ENCODE measurements at regions not wholly inside any gene's neighbourhood (a gene's known extent, or its start where the extent isn't known, plus 50 kb on each side); places are given as distances from the start of the nearest gene placed in this dataset.

DNA sequence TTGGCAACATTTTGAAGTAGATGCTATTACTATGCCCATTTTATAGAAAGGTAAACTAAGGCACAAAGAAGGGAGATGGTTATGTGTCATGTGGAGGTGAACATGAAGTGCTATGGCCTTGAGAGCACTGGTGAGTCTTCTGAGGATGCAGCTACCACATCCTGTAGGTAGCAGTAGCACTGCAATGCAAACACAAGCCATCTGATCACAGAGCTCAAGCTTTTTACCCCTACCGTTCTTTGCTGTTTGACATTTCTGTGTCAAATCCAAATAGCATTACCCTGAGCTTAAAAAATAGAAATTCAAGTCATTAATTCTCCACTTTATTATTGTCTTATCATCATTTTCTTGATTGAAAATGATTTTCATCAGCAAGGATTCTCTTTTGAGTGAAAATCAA is 382.9 kb downstream of the KCTD12 start:
- ChIA-PET CTCF (interaction anchor here (1.2 kb wide), 1 partner anchor 830 kb away, joined by 3 read pairs; no protein-coding TSS in a partner anchor), POLR2A (no interaction called here)
- H3K27ac Mint-ChIP-seq: no peak overlapping the region

DNA sequence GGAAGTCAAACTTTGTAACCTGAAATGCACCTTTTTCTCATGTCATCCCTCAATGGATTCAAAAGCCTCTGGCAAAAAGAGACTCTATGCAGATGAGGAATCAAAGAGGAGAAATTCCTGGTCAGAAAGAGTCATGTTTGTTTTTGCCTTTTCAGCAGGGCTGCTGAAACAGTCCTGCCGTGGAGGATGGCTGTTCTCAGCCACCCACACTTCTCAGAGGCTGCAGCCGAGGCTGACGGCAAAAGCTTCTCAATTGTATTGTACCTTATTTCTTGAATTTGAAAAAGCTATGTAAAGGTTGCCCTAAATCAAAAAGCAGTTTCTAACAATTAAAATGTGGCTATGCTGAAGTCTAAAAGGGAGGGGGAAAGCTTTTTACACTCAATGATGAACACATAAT is 385.3 kb downstream of the KCTD12 start:
- Mint-ChIP-seq H3K27ac (no peak overlapping the region), H3K9me3 (no peaks in the 10 kb centered on the region), H3K4me1 (ENCODE audit: low read depth) (no peaks in the 10 kb centered on the region), H3K27me3 (peaks cover 5% of the 10 kb centered on the region), H3K4me3 (no peak overlapping the region), H3K36me3 (no peaks in the 10 kb centered on the region)
- intact Hi-C loops (cut with micrococcal nuclease): no loop called here
- CTCF ChIA-PET: no interaction called here
- POLR2A ChIA-PET: no interaction called here
- no peak for DNase-seq

More for the DNA sequence above, 382.9 kb downstream of the KCTD12 start:
- intact Hi-C loops (cut with micrococcal nuclease): no loop called here
- no peaks in the 10 kb centered on the region for H3K9me3 Mint-ChIP-seq
- H3K4me1 Mint-ChIP-seq (ENCODE audit: low read depth): no peaks in the 10 kb centered on the region
- H3K36me3 Mint-ChIP-seq: no peaks in the 10 kb centered on the region
- peaks cover 5% of the 10 kb centered on the region for H3K27me3 Mint-ChIP-seq
- DNase-seq: no peak
- no peak overlapping the region for H3K4me3 Mint-ChIP-seq

DNA sequence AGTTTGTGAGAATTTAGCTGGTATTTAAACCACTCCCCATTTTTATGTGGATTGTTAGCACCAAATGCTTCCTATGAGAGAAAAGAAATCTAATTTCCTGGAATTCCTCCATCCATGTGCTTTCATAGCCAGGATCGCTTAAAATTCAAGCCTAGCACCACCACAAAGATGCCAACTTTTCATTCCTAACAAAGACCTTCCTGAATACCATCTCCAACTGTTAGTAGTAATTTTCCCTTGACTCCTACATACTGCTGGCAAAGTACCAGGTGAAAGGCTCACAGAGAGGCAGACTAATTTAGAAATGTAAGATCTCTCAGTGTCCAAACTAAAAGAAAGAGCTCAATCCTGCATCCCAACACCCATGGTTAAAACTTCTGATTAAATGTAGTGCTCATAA is 386.3 kb downstream of the KCTD12 start:
- intact Hi-C loops (cut with micrococcal nuclease): no loop called here
- no peaks in the 10 kb centered on the region for H3K9me3 Mint-ChIP-seq
- H3K27me3 Mint-ChIP-seq: peaks cover 5% of the 10 kb centered on the region
- no peak for DNase-seq
- H3K27ac Mint-ChIP-seq: no peak overlapping the region
- H3K4me3 Mint-ChIP-seq: no peak overlapping the region
- no peaks in the 10 kb centered on the region for H3K4me1 Mint-ChIP-seq (ENCODE audit: low read depth)
- POLR2A ChIA-PET: no interaction called here
- no peaks in the 10 kb centered on the region for H3K36me3 Mint-ChIP-seq
- CTCF ChIA-PET: interaction anchor here (1.0 kb wide), 1 partner anchor 25 kb away, joined by 3 read pairs; no protein-coding TSS in a partner anchor

DNA sequence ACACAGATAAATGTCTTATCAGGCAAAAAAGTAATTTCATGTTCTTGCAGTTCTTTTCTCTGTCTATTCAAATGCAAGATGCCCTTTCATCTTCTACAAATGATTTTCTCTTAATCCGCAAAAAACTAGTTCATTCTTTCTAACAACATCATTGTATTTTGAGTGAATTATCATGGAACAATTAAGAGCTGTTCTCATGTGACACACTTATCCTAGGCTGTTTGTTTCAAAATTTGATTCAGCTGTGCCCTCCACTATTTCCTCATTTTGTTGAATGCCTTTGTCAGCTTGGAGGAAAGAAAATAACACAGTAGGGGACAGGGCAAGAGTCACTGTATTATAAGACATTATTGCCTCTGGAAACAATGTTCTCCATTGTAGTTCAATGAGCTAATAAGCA is 396.9 kb downstream of the KCTD12 start:
- intact Hi-C loops (cut with micrococcal nuclease): no loop called here
- Mint-ChIP-seq H3K36me3 (no peaks in the 10 kb centered on the region), H3K27ac (no peak overlapping the region), H3K27me3 (peaks cover 4% of the 10 kb centered on the region), H3K9me3 (no peaks in the 10 kb centered on the region), H3K4me3 (no peak overlapping the region), H3K4me1 (ENCODE audit: low read depth) (no peaks in the 10 kb centered on the region)
- ChIA-PET CTCF (no interaction called here), POLR2A (interaction anchor here (0.6 kb wide), 1 partner anchor 26 kb away, joined by 3 read pairs; no protein-coding TSS in a partner anchor)
- no peak for DNase-seq

DNA sequence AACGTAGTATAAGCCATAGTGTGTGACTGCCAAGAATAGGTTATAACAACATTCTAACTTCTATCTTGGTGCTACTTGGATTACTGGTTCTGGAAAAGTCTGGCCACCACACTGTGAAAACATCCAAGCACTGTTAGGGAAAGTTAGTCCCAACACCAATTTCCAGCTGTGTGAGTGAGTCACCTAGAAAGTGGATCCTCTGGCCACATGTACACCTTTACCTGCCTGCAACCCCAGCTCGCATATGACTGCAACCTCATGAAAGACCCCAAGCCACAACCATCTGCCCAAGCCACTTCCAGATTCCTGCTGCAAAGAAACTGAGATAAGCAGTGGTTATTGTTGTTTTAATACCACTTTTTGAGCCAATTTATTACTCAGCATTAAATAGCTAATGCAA is 404.5 kb downstream of the KCTD12 start:
- no peaks in the 10 kb centered on the region for H3K4me1 Mint-ChIP-seq (ENCODE audit: low read depth)
- DNase-seq: no peak
- peaks cover 2% of the 10 kb centered on the region for H3K27me3 Mint-ChIP-seq
- ChIA-PET CTCF (no interaction called here), POLR2A (no interaction called here)
- no peaks in the 10 kb centered on the region for H3K9me3 Mint-ChIP-seq
- no peaks in the 10 kb centered on the region for H3K36me3 Mint-ChIP-seq
- no peak overlapping the region for H3K27ac Mint-ChIP-seq
- no peak overlapping the region for H3K4me3 Mint-ChIP-seq
- intact Hi-C loops (cut with micrococcal nuclease): no loop called here

DNA sequence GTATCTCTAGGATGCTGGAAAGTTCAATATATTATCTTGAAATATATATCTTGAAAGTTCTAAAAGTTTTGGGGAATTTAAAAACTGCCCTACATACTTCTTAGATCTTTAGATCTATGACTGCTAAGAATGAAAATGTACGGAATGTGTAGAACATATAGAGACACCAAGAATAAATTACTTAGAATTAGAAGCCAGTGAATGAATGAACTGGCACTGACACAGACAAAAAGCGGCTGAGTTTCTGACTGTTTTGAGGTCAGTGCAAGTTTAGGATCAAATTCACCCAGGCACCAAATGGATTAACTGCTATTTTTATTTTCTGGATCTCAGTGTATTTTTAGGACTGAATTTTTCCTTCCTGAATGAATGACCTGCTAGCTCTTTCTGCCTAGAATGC is 411.2 kb downstream of the KCTD12 start:
- no peak for DNase-seq
- Mint-ChIP-seq H3K27me3 (peaks cover 11% of the 10 kb centered on the region), H3K36me3 (no peaks in the 10 kb centered on the region), H3K4me1 (ENCODE audit: low read depth) (no peaks in the 10 kb centered on the region), H3K27ac (no peak overlapping the region), H3K4me3 (no peak overlapping the region), H3K9me3 (no peaks in the 10 kb centered on the region)
- POLR2A ChIA-PET: no interaction called here
- intact Hi-C loops (cut with micrococcal nuclease): no loop called here
- CTCF ChIA-PET: interaction anchor here (1.2 to 9.0 kb wide), 5 partner anchors 25 to 779 kb away, joined by 3 to 82 read pairs (median 23); no protein-coding TSS in a partner anchor

DNA sequence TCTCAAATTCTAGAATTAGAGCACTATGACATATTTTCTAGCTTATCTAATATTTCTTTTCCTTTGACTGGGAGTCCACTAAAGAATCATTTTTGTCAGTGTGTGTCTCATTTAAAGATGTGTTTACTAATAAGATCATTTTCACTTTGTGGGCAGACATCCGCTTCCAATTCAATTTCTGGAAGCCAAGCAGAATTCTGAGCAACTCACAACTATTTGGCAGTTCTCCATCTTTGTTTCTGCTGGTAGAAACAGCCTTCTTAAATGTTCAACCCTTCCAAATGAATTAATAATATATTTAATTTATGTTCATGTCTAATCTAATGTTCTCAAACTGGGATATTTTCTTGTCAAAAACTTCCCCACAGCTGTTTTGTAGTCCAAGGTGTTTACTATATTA is 411.8 kb downstream of the KCTD12 start:
- no peaks in the 10 kb centered on the region for H3K36me3 Mint-ChIP-seq
- CTCF ChIA-PET: interaction anchor here (0.7 to 9.0 kb wide), 16 partner anchors 10 to 782 kb away, joined by 3 to 82 read pairs (median 4); no protein-coding TSS in a partner anchor
- H3K27me3 Mint-ChIP-seq: peaks cover 11% of the 10 kb centered on the region
- no peak overlapping the region for H3K4me3 Mint-ChIP-seq
- H3K9me3 Mint-ChIP-seq: no peaks in the 10 kb centered on the region
- no peak for DNase-seq
- intact Hi-C loops (cut with micrococcal nuclease): no loop called here
- H3K4me1 Mint-ChIP-seq (ENCODE audit: low read depth): no peaks in the 10 kb centered on the region
- POLR2A ChIA-PET: no interaction called here
- no peak overlapping the region for H3K27ac Mint-ChIP-seq

DNA sequence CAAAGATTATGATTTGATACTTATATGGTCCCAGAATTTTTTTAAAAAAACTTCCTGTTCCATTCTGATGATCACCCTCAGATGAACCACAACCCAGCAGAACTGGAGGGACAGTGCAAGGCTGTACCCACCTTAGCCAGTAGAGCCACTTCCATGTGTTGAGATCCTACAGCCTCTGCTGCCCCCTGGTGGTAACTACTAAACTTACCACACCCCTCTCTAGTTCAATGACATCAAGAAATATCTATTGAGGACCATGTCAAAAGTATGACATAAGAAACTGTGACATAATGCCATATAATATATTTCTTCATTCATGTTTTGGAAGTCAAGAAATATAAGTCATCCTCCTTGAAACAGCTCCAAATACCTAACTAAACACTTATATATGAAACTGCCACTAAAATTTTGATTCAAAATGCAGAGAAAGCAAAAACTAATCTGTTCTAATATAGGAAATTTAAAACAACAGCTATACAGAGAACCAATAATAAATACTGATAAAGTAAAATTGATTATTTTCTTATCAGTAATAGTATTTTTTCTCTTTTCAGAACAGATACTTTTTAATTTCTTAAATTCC is 412.6 kb downstream of the KCTD12 start:
- no peaks in the 10 kb centered on the region for H3K36me3 Mint-ChIP-seq
- no peak overlapping the region for H3K4me3 Mint-ChIP-seq
- H3K4me1 Mint-ChIP-seq (ENCODE audit: low read depth): no peaks in the 10 kb centered on the region
- peaks cover 11% of the 10 kb centered on the region for H3K27me3 Mint-ChIP-seq
- no peak overlapping the region for H3K27ac Mint-ChIP-seq
- no peaks in the 10 kb centered on the region for H3K9me3 Mint-ChIP-seq
- intact Hi-C loops (cut with micrococcal nuclease): loop anchor here (1.0 to 2.0 kb wide), 4 partner anchors 430 to 777 kb away; no protein-coding TSS in a partner anchor
- POLR2A ChIA-PET: no interaction called here
- CTCF ChIA-PET: interaction anchor here (0.7 to 9.0 kb wide), 15 partner anchors 9 to 798 kb away, joined by 3 to 82 read pairs (median 5); no protein-coding TSS in a partner anchor
- peak; percentile 76 for DNase-seq

DNA sequence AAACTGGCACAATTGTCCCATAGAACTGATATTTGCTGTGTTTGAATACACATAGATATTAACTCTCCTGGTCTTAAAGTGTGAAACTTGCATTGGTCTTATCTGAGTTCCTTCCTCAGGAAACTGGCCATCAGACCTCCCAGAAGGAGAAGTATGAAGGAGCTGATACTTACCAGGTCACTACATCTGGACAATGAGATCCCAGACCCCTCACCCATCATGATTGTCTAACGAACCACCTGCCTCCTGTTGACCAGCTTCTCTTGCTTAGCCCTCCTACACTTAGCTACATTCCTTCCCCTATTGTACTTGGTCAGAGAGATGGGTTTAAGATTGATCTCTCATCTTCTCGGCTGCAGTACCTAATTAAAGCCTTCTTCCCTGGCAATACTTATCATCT is 413.3 kb downstream of the KCTD12 start:
- intact Hi-C loops (cut with micrococcal nuclease): loop anchor here (1.0 to 2.0 kb wide), 4 partner anchors 430 to 776 kb away; no protein-coding TSS in a partner anchor
- DNase-seq: no peak
- Mint-ChIP-seq H3K4me1 (ENCODE audit: low read depth) (no peaks in the 10 kb centered on the region), H3K27me3 (peaks cover 11% of the 10 kb centered on the region), H3K36me3 (no peaks in the 10 kb centered on the region), H3K4me3 (no peak overlapping the region), H3K27ac (no peak overlapping the region), H3K9me3 (no peaks in the 10 kb centered on the region)
- ChIA-PET CTCF (interaction anchor here (0.9 to 9.0 kb wide), 5 partner anchors 431 to 798 kb away, joined by 3 to 82 read pairs (median 27); no protein-coding TSS in a partner anchor), POLR2A (no interaction called here)

DNA sequence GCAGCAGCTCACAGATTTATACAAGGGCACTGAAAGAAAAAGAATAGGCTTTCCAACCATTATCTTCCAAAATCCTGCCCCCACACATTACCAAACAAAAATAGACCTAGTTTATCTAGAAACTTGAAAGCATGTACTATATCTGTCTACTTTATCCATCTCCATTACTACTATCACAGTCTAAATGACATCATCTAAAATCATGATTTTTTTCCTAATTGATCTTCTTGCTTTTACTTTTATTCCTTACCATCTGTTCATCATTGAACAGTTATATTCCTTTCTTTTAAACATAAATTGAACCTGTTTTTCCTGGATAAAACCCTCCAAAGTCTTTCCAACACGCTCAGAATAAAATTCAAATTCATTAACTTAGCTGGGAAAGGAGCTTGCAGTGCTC is 414.7 kb downstream of the KCTD12 start:
- intact Hi-C loops (cut with micrococcal nuclease): no loop called here
- no peaks in the 10 kb centered on the region for H3K9me3 Mint-ChIP-seq
- no peaks in the 10 kb centered on the region for H3K36me3 Mint-ChIP-seq
- POLR2A ChIA-PET: no interaction called here
- H3K27ac Mint-ChIP-seq: no peak overlapping the region
- CTCF ChIA-PET: interaction anchor here (1.6 to 9.0 kb wide), 3 partner anchors 596 to 775 kb away, joined by 7 to 82 read pairs (median 27); no protein-coding TSS in a partner anchor
- no peak overlapping the region for H3K4me3 Mint-ChIP-seq
- no peak for DNase-seq
- H3K27me3 Mint-ChIP-seq: peaks cover 11% of the 10 kb centered on the region
- no peaks in the 10 kb centered on the region for H3K4me1 Mint-ChIP-seq (ENCODE audit: low read depth)

DNA sequence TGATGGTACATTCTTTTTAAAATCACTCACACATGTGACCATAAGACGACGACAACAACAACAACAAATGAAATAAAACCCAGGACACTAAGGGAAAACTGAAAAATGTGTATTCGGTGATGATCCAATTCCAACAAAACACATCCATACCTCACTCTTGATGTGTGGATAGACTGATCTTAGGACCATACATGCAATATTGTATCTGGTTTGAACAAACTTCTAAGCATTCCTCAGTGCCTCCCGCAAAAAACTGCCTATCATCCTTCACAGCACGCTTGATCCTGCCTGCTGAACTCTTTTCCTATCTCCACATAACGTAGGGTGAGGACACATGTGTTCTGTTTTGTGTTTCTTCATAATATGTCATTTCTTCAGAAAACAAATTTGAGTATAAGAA is 415.2 kb downstream of the KCTD12 start:
- ChIA-PET CTCF (interaction anchor here (1.6 to 9.0 kb wide), 3 partner anchors 595 to 774 kb away, joined by 7 to 82 read pairs (median 27); no protein-coding TSS in a partner anchor), POLR2A (no interaction called here)
- Mint-ChIP-seq H3K27me3 (peaks cover 11% of the 10 kb centered on the region), H3K36me3 (no peaks in the 10 kb centered on the region), H3K4me1 (ENCODE audit: low read depth) (no peaks in the 10 kb centered on the region), H3K9me3 (no peaks in the 10 kb centered on the region), H3K4me3 (no peak overlapping the region), H3K27ac (no peak overlapping the region)
- intact Hi-C loops (cut with micrococcal nuclease): no loop called here
- DNase-seq: no peak

DNA sequence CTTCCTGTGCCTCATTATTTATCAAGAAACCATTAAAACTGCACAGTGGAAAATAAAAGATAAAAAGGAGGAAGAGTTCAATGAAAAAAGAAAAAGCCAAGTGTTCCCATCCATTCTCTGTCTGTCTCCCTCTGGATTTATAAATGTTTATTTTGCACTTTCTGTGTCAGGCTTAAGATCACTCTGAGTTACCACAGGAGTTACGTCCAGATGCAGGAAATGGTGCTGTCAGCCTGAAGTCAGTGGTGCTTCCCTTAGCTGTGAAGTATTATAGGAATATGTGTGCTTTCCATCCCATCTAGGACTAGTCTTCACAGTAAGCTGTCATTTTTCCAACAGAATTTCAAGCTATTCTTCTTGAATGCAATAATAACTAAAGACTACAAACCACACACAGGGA is 420.2 kb downstream of the KCTD12 start:
- DNase-seq: no peak
- ChIA-PET POLR2A (no interaction called here), CTCF (no interaction called here)
- no peaks in the 10 kb centered on the region for H3K36me3 Mint-ChIP-seq
- H3K27me3 Mint-ChIP-seq: no peaks in the 10 kb centered on the region
- no peaks in the 10 kb centered on the region for H3K4me1 Mint-ChIP-seq (ENCODE audit: low read depth)
- intact Hi-C loops (cut with micrococcal nuclease): no loop called here
- H3K9me3 Mint-ChIP-seq: no peaks in the 10 kb centered on the region
- H3K27ac Mint-ChIP-seq: no peak overlapping the region
- H3K4me3 Mint-ChIP-seq: no peak overlapping the region

DNA sequence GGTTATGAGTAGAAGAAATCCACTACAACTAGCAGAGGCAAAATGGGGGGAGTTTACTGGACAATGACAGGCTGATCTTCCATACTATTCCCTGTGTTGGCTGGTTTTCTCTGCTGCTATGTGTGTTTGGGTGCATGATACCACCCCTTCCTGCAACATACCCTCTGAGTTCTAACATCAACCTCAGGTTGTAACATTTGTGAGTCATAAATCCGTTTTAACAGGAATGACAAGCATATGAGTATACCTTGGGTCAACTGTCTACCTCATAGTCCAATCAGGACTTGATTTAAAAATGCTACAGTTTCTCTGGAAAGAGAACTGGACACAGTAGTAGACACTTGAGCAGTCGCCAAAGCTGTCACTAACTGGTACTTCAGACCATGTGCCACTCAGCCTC is 422.9 kb downstream of the KCTD12 start:
- Mint-ChIP-seq H3K9me3 (no peaks in the 10 kb centered on the region), H3K27me3 (no peaks in the 10 kb centered on the region), H3K4me1 (ENCODE audit: low read depth) (no peaks in the 10 kb centered on the region), H3K36me3 (no peaks in the 10 kb centered on the region), H3K4me3 (no peak overlapping the region), H3K27ac (no peak overlapping the region)
- no peak for DNase-seq
- ChIA-PET POLR2A (no interaction called here), CTCF (no interaction called here)
- intact Hi-C loops (cut with micrococcal nuclease): no loop called here
